HUES64 (cell line): ENCODE measurements at regions not wholly inside any gene's neighbourhood (a gene's known extent, or its start where the extent isn't known, plus 50 kb on each side); places are given as distances from the start of the nearest gene placed in this dataset.

Experiments
- H3K27ac ChIP-seq: 2 replicates; pipeline ENCODE4 v1.7.0; 2013; ENCODE audit warnings: low read depth, low read length, inconsistent platforms
- H3K27me3 ChIP-seq: 2 replicates; pipeline ENCODE4 v1.6.1; 2013; ENCODE audit warnings: mild to moderate bottlenecking, low read length; ENCODE audit not compliant: insufficient read depth
- H3K36me3 ChIP-seq: 2 replicates; pipeline ENCODE4 v1.6.1; 2013; ENCODE audit warnings: mild to moderate bottlenecking, low read length; ENCODE audit not compliant: insufficient read depth
- H3K4me1 ChIP-seq: 2 replicates; pipeline ENCODE4 v1.6.1; 2013; ENCODE audit warnings: mild to moderate bottlenecking, low read length, moderate library complexity; ENCODE audit not compliant: insufficient read depth
- H3K4me3 ChIP-seq: 2 replicates; pipeline ENCODE4 v1.5.1; 2013; ENCODE audit warnings: mild to moderate bottlenecking, low read length, moderate library complexity
- H3K9ac ChIP-seq: 2 replicates; pipeline ENCODE4 v1.6.1; 2013; ENCODE audit warnings: mild to moderate bottlenecking, low read depth, low read length
- H3K9me3 ChIP-seq: 2 replicates; pipeline ENCODE4 v1.6.1; 2013; ENCODE audit warnings: low read depth, low read length; ENCODE audit not compliant: insufficient read depth
- WGBS: fragments of 150-250, 120-280 bp; methylation state at CpG from one replicate; pipeline ENCODE4 v1.1.7; 2013; ENCODE audit warnings: missing lambda C conversion rate; 5-methylcytosine and 5-hydroxymethylcytosine counted together

GRCh38 chr5:94025788-94026473, 284.5 kb upstream of the POU5F2 start:
- H3K4me3 ChIP-seq, result no peak overlapping the region
- H3K27me3 ChIP-seq, result no peaks in the 10 kb centered on the region
- no peak overlapping the region for H3K9ac ChIP-seq
- no peak overlapping the region for H3K27ac ChIP-seq
- no peaks in the 10 kb centered on the region for H3K36me3 ChIP-seq
- no peaks in the 10 kb centered on the region for H3K9me3 ChIP-seq
- WGBS, result 91% methylated on average over 10 of the region's 10 CpGs
- H3K4me1 ChIP-seq, result peaks cover 15% of the 10 kb centered on the region

GRCh38 chr5:94024620-94025019, 283.2 kb upstream of the POU5F2 start:
- Histone ChIP-seq H3K27ac (no peak overlapping the region), H3K9me3 (no peaks in the 10 kb centered on the region), H3K36me3 (no peaks in the 10 kb centered on the region), H3K4me1 (peaks cover 15% of the 10 kb centered on the region), H3K4me3 (no peak overlapping the region), H3K27me3 (no peaks in the 10 kb centered on the region), H3K9ac (no peak overlapping the region)
- 93% methylated on average over 1 of the region's 1 CpG for WGBS

GRCh38 chr5:94024101-94024500, 282.7 kb upstream of the POU5F2 start:
- Histone ChIP-seq H3K27me3 (no peaks in the 10 kb centered on the region), H3K27ac (no peak overlapping the region), H3K9ac (no peak overlapping the region), H3K4me1 (peaks cover 15% of the 10 kb centered on the region), H3K36me3 (no peaks in the 10 kb centered on the region), H3K9me3 (no peaks in the 10 kb centered on the region), H3K4me3 (no peak overlapping the region)
- WGBS, result no CpG with 5 or more reads among the region's 1 CpG

DNA sequence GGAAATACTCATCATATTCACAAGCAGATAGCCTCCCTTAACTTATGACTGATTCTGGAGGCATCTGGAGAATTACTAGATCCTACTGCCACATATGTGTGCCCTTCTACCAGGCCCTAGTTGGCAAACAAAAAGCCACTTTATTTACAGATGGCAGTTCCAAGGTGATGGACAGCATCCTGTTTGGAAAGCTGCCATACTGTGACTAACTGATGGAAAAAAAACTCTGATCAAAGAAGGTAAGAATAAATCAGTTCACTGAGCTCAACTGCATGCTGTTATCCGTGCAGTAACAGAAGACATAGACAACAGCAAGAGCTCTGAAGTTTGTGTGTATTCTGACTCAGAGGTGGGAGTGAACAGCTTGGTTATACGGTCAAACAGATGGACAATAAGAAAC, 279.8 kb upstream of the POU5F2 start:
- no peaks in the 10 kb centered on the region for H3K4me1 ChIP-seq
- no peak overlapping the region for H3K9ac ChIP-seq
- H3K4me3 ChIP-seq, result no peak overlapping the region
- H3K27ac ChIP-seq, result no peak overlapping the region
- peaks cover 3% of the 10 kb centered on the region; the same call in 1 of the 2 replicates for H3K9me3 ChIP-seq
- no peaks in the 10 kb centered on the region for H3K27me3 ChIP-seq
- 96% methylated on average over 2 of the region's 2 CpGs for WGBS
- H3K36me3 ChIP-seq, result no peaks in the 10 kb centered on the region

DNA sequence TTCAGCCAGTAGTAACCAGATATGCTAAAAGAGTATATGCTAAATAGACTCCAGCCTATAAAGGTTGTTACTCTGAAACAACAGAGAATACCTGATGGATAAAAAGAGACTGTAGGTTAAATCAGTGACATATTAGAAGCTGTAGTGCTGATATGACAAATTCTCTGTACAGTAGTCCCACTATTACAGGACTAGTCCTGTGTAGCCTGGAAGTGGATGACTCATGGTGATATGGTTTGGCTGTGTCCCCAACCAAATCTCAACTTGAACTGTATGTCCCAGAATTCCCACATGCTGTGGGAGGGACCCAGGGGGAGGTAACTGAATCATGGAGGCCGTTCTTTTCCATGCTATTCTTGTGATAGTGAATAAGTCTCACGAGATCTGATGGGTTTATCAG, 276.2 kb upstream of the POU5F2 start:
- H3K27ac ChIP-seq, result no peak overlapping the region
- H3K9ac ChIP-seq, result no peak overlapping the region
- no peaks in the 10 kb centered on the region for H3K36me3 ChIP-seq
- H3K4me1 ChIP-seq, result no peaks in the 10 kb centered on the region
- WGBS, result 100% methylated on average over 2 of the region's 2 CpGs
- H3K27me3 ChIP-seq, result no peaks in the 10 kb centered on the region
- peaks cover 14% of the 10 kb centered on the region for H3K9me3 ChIP-seq
- H3K4me3 ChIP-seq, result no peak overlapping the region

GRCh38 chr5:94010814-94011213, 269.4 kb upstream of the POU5F2 start:
- Histone ChIP-seq H3K9ac (no peak overlapping the region), H3K9me3 (peaks cover 11% of the 10 kb centered on the region), H3K27ac (no peak overlapping the region), H3K27me3 (no peaks in the 10 kb centered on the region), H3K4me3 (no peak overlapping the region), H3K4me1 (no peaks in the 10 kb centered on the region), H3K36me3 (no peaks in the 10 kb centered on the region)
- 100% methylated on average over 1 of the region's 1 CpG for WGBS

- no peak overlapping the region for H3K9ac ChIP-seq
- H3K27me3 ChIP-seq, result no peaks in the 10 kb centered on the region
- H3K4me1 ChIP-seq, result no peaks in the 10 kb centered on the region
- no peaks in the 10 kb centered on the region for H3K9me3 ChIP-seq
- H3K4me3 ChIP-seq, result no peak overlapping the region
- H3K36me3 ChIP-seq, result no peaks in the 10 kb centered on the region
- H3K27ac ChIP-seq, result no peak overlapping the region
Measured at GRCh38 chr5:94009161-94009560, 267.8 kb upstream of the POU5F2 start.

GRCh38 chr5:93998951-93999455, 257.6 kb upstream of the POU5F2 start:
- 90% methylated on average over 1 of the region's 1 CpG for WGBS
- Histone ChIP-seq H3K27me3 (no peaks in the 10 kb centered on the region), H3K9me3 (peaks cover 5% of the 10 kb centered on the region; the same call in 1 of the 2 replicates), H3K4me3 (no peak overlapping the region), H3K4me1 (no peaks in the 10 kb centered on the region), H3K9ac (no peak overlapping the region), H3K36me3 (no peaks in the 10 kb centered on the region), H3K27ac (no peak overlapping the region)

GRCh38 chr5:93997562-93997961, 256.2 kb upstream of the POU5F2 start:
- Histone ChIP-seq H3K27me3 (no peaks in the 10 kb centered on the region), H3K4me3 (no peak overlapping the region), H3K9ac (no peak overlapping the region), H3K36me3 (no peaks in the 10 kb centered on the region), H3K27ac (no peak overlapping the region), H3K9me3 (peaks cover 5% of the 10 kb centered on the region; the same call in 1 of the 2 replicates), H3K4me1 (no peaks in the 10 kb centered on the region)
- 89% methylated on average over 1 of the region's 1 CpG for WGBS

- WGBS, result 94% methylated on average over 3 of the region's 3 CpGs
- Histone ChIP-seq H3K9me3 (no peaks in the 10 kb centered on the region), H3K9ac (no peak overlapping the region), H3K4me3 (no peak overlapping the region), H3K4me1 (no peaks in the 10 kb centered on the region; the same call in 1 of the 2 replicates), H3K27me3 (no peaks in the 10 kb centered on the region), H3K27ac (no peak overlapping the region), H3K36me3 (no peaks in the 10 kb centered on the region)
Measured at GRCh38 chr5:93995126-93995621, 253.8 kb upstream of the POU5F2 start.

- no peaks in the 10 kb centered on the region for H3K9me3 ChIP-seq
- no peak overlapping the region for H3K27ac ChIP-seq
- no peak overlapping the region for H3K9ac ChIP-seq
- 78% methylated on average over 1 of the region's 2 CpGs for WGBS
- no peaks in the 10 kb centered on the region for H3K36me3 ChIP-seq
- H3K4me3 ChIP-seq, result no peak overlapping the region
- no peaks in the 10 kb centered on the region for H3K27me3 ChIP-seq
- H3K4me1 ChIP-seq, result no peaks in the 10 kb centered on the region; the same call in 1 of the 2 replicates
Measured at GRCh38 chr5:93993161-93993560, 251.8 kb upstream of the POU5F2 start.
